Fibroblast of the aortic adventitia (primary cell): ENCODE measurements at regions not wholly inside any gene's neighbourhood (a gene's known extent, or its start where the extent isn't known, plus 50 kb on each side); places are given as distances from the start of the nearest gene placed in this dataset.

Source experiments
- DNase-seq: peaks from one replicate; pipeline ENCODE4 v3.0.0-alpha.2; 2010; ENCODE audit warnings: low read depth
- H3K4me3 ChIP-seq: 2 replicates; pipeline ENCODE4 v1.5.1; 2011; ENCODE audit warnings: low read depth, mild to moderate bottlenecking, control low read depth, low read length, moderate library complexity
- TF ChIP-seq, protein P1 (sequence below): IDR thresholded peaks from 2 replicates; pipeline ENCODE4 v1.5.1; 2011; ENCODE audit warnings: mild to moderate bottlenecking, low read length, control low read depth, inconsistent platforms; ENCODE audit not compliant: insufficient read depth

DNA sequence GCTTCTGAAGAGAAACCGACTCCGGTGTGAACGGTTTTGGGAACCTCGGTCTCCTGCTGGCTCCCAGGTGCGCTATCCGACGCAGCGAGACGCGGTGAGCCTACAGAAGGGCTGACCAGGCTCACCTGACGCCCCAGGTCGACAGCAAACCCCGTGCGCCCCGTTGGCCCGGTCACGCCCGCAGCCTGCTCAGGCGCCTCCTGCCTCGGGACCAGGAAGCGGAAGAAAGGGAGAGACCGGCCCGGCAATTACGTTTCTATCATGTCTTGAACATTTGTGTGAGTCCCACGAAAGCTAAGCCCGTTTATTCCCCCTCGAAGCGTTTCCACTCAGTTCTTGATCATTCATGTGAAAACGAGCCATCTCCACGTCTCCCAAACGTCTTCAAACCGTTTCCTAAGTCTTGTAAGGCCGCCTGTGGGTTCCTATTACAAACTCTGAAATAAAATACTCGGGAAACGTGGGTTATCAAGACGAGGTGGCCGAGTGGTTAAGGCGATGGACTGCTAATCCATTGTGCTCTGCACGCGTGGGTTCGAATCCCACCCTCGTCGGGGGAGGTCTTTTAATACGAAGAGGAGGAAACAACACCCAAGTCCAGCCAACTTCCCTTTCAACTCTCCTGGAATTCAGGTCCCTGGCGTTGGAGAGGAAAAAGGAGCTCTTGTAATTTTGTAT, 150.5 kb upstream of the PRSS16 start:
- TF ChIP-seq, protein P1, sequence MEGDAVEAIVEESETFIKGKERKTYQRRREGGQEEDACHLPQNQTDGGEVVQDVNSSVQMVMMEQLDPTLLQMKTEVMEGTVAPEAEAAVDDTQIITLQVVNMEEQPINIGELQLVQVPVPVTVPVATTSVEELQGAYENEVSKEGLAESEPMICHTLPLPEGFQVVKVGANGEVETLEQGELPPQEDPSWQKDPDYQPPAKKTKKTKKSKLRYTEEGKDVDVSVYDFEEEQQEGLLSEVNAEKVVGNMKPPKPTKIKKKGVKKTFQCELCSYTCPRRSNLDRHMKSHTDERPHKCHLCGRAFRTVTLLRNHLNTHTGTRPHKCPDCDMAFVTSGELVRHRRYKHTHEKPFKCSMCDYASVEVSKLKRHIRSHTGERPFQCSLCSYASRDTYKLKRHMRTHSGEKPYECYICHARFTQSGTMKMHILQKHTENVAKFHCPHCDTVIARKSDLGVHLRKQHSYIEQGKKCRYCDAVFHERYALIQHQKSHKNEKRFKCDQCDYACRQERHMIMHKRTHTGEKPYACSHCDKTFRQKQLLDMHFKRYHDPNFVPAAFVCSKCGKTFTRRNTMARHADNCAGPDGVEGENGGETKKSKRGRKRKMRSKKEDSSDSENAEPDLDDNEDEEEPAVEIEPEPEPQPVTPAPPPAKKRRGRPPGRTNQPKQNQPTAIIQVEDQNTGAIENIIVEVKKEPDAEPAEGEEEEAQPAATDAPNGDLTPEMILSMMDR = no peak
- peak overlapping the region; percentile 60 for H3K4me3 ChIP-seq
- DNase-seq = peak; percentile 72

DNA sequence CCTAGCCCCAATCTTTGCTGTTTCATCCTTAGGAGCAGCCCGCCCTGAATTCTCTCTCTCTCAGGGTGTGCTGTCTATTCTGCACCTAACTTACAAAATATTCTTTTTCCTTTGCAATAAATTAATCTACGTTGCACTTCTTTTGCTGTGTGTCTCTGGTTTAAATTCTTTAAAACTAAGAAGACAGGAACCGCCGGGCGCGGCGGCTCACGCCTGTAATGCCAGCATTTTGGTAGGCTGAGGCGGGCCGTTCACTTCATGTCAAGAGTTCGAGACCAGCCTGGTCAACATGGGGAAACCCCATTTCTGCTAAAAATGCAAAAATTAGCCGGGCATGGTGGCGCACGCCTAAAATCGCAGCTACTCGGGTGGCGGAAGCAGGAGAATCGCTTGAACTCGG, 148.5 kb upstream of the PRSS16 start:
- TF ChIP-seq, protein P1 = no peak
- DNase-seq = no peak
- H3K4me3 ChIP-seq = no peak overlapping the region

DNA sequence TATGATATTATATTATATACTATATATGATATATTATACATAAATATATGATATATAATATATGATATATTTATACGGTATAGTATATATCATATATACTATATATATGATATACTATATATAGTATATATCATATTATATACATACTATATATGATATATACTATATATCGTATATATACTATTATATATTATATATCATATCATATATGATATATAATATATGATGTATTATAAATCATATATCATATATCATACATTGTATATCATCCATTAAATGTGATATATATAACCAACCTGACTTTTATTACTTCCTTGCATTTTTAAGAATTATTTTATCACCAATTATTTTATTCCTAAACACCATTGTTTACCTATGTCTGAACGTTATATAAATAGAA, 146.6 kb upstream of the PRSS16 start:
- no peak overlapping the region for H3K4me3 ChIP-seq
- TF ChIP-seq, protein P1 = no peak
- DNase-seq = no peak

DNA sequence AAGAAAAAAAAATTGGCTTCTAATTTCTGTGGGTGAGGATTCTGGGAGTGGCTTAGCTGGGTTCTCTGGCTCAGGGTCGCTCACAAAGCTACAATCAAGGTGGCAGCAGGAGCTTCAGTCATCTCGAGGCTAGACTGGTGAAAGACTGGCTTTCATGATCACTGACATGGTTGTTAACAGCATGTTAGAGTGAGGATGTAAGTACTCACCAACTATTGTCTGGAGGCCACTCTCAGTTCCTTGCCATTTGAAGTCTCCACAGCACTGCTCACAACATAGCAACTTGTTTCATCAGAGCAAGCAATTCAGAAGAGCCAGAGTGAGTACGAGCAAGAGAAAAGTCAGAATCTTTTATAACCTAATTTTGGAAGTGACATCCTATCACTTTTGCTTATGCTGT, 145.7 kb upstream of the PRSS16 start:
- TF ChIP-seq, protein P1 = no peak
- H3K4me3 ChIP-seq = no peak overlapping the region
- DNase-seq = no peak

DNA sequence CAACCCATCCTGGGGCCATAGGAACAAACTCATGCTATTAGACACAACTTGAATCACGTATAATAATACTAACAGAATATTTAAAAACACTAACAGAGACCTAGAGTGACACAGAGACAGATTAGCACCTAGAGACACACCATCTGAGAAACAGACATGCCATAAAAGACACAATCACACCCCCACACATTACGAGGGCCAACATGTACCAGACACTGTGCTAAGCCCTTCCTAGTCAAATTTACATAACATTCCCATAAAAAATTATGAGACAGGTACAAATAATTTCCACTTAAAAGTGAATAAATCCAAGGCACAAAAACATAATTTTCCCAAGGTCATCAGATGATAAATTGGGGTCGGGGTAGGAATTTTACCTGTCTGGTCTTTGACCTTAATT, 141.1 kb upstream of the PRSS16 start:
- TF ChIP-seq, protein P1 = no peak
- no peak overlapping the region for H3K4me3 ChIP-seq
- DNase-seq = no peak

DNA sequence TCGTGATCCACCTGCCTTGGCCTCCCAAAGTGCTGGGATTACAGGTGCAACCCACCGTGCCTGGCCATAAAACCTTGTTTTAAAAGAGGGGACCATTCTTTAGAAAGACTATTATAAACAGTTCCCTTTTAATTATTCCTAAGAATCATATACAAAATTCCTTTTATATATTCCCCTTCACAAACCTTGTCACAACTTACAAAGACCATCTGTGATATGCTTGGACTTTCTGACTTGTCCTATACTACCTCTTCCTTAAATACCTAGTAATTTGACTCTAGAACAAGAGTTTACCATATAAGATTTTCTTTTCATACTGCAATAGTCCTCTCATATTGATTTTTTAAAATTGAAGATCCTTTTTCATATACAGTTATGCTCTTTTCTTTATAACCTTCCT, 135.8 kb upstream of the PRSS16 start:
- no peak for DNase-seq
- TF ChIP-seq, protein P1 = no peak
- H3K4me3 ChIP-seq = no peak overlapping the region

DNA sequence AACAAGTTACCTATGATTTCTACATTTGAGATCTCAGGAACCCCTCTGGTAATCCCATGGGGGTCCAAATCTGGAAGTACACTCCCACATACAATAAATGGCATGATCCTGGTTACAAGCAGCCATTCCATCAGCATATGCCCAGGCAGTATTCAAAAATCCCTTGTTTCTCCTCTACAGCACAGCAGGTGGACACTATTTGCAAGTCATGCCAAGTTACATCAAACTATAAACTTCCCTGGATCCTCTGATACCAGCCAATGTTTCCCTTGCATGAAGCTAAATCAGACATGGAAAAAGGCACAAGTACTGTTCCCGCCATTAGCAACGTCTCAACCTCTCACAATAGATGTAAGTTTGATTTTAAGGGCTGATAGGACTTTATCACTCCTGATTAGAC, 134.5 kb upstream of the PRSS16 start:
- TF ChIP-seq, protein P1 = no peak
- no peak for DNase-seq
- H3K4me3 ChIP-seq = no peak overlapping the region
